Right lobe of liver (tissue), 6 donors: ENCODE measurements at regions not wholly inside any gene's neighbourhood (a gene's known extent, or its start where the extent isn't known, plus 50 kb on each side); places are given as distances from the start of the nearest gene placed in this dataset.

Experiments
- ATAC-seq, 4 donors: fragments of 200-7000 bp; cut with Tn5 transposase; one replicate each; pipeline ENCODE4 v1.9.1; 2020; ENCODE audit warnings: mild to moderate bottlenecking in 4 of 4, moderate library complexity in 4 of 4
- DNase-seq, 3 donors: peaks; one replicate each; pipeline ENCODE4 v3.0.0-alpha.2; 2020
- H3K27ac ChIP-seq, 3 donors: fragments of 200-600 bp; one replicate each; pipeline ENCODE4 v1.8.0; 2022
- H3K27me3 ChIP-seq, 2 donors: fragments of 200-600 bp; one replicate each; pipeline ENCODE4 v1.8.0; 2022
- H3K36me3 ChIP-seq, 4 donors: fragments of 200-600 bp; sonication (generic) in 1 of 4; one replicate each; pipeline versions ENCODE4 v1.5.1 to v1.8.0; 2017 to 2022; ENCODE audit warnings: control low read depth in 1 of 4
- H3K4me1 ChIP-seq, 4 donors: fragments of 200-600 bp; sonication (generic) in 1 of 4; one replicate each; pipeline versions ENCODE4 v1.5.1 to v1.8.0; 2017 to 2022; ENCODE audit warnings: control low read depth in 1 of 4
- H3K4me3 ChIP-seq, 3 donors: fragments of 200-600 bp; one replicate each; pipeline ENCODE4 v1.8.0; 2022
- H3K9me3 ChIP-seq, 4 donors: fragments of 200-600 bp; sonication (generic) in 1 of 4; one replicate each; pipeline versions ENCODE4 v1.5.1 to v1.8.0; 2017 to 2022; ENCODE audit warnings: control low read depth in 1 of 4
- POLR2A ChIP-seq: fragments of 450-650 bp; IDR thresholded peaks from one replicate; pipeline ENCODE4 v1.6.1; 2017; ENCODE audit warnings: antibody characterized with exemption, mild to moderate bottlenecking
- WGBS: methylation state at CpG from one replicate; pipeline ENCODE4 v1.1.6; 2018; ENCODE audit warnings: low coverage, low lambda C conversion rate; ENCODE audit not compliant: insufficient coverage; ENCODE audit errors: missing lambda C conversion rate; 5-methylcytosine and 5-hydroxymethylcytosine counted together
- intact Hi-C, 2 donors: fragments of 100-400 bp; cut with DNase I; formaldehyde crosslinking; loops; one replicate each; pipeline versions ENCODE4 v1.11.2 to v1.14.1; 2022
- TF ChIP-seq, protein P1 (sequence below), 4 donors: fragments of 200-600 bp in 3 of 4; fragments of 450-650 bp in 1 of 4; IDR thresholded peaks; one replicate each; pipeline versions ENCODE4 v1.5.1 to v1.8.0; 2016 to 2022; ENCODE audit warnings: antibody characterized with exemption in 4 of 4, mild to moderate bottlenecking in 2 of 4
- donor health status: DM: no; HTN: yes; CAD: no.
- donor health status: DM: no; HTN: no; CAD: no.
- donor health status: DM: no; HTN: no; CAD: no.
- donor health status: DM: no; HTN: yes; CAD: no.
- donor health status: DM: no; HTN: yes; CAD: no.

DNA sequence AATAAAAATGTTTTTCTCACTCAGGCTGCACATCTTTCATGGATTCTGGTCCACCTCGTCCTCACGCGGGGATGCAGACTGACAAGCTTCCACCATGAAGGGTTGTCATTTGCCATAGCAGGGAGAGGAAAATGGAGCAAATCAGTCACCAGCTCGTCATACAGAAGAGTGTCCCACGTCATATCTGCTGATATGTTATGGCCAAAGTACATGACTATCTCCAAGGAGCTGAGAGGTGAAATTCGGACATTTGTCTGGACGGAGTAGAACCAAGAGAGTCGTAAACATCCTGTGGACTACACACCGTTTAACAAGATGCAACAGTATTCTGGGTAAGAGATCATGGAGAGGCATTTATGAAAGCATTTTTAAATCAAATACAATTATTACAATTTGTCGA is 75.3 kb upstream of the MYOCD start:
- Histone ChIP-seq H3K27ac (no peak overlapping the region), H3K9me3 (no peaks in the 10 kb centered on the region), H3K36me3 (no peaks in the 10 kb centered on the region), H3K4me1 (no peaks in the 10 kb centered on the region), H3K27me3 (no peaks in the 10 kb centered on the region), H3K4me3 (no peak overlapping the region)
- TF ChIP-seq, protein P1, sequence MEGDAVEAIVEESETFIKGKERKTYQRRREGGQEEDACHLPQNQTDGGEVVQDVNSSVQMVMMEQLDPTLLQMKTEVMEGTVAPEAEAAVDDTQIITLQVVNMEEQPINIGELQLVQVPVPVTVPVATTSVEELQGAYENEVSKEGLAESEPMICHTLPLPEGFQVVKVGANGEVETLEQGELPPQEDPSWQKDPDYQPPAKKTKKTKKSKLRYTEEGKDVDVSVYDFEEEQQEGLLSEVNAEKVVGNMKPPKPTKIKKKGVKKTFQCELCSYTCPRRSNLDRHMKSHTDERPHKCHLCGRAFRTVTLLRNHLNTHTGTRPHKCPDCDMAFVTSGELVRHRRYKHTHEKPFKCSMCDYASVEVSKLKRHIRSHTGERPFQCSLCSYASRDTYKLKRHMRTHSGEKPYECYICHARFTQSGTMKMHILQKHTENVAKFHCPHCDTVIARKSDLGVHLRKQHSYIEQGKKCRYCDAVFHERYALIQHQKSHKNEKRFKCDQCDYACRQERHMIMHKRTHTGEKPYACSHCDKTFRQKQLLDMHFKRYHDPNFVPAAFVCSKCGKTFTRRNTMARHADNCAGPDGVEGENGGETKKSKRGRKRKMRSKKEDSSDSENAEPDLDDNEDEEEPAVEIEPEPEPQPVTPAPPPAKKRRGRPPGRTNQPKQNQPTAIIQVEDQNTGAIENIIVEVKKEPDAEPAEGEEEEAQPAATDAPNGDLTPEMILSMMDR (IDR thresholded peaks at IDR 0.05): no peak
- no peak for TF ChIP-seq POLR2A
- intact Hi-C loops: no loop called here
- WGBS: 67% methylated on average over 9 of the region's 10 CpGs
- no peak for DNase-seq
- ATAC-seq: no peak

DNA sequence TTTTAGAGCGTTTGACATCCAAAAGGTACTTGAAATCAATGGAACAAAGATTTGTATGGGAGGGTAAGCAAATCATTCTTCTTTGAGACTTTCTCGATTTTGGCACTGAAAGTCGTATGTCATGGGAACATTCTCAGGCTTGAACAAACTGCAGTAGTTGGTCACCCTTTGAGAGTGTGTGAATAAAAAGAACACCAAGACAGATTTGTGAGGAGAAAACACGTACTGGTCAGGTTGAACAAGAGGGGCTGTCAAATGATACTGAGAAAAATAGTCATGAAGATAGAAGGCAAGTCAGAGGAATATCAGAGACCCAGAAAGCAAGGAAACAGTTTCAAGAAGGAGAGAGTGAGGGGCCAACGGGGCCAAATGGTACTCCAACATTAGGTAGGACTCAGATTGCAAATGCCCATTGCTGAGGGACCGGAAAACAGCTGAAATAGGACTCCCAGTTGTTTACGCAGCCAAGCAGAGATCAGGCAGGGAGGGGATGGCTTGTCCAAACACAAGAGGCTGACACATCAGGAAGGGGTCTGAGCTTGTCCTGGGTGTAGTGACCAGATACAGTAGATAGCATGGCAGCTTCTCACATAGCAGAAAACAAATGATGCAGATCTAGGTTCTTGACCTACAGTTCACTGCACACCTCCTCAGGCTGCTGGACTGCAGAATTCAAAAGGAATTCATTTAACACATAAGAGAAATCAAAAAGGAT is 74.5 kb upstream of the MYOCD start:
- Histone ChIP-seq H3K4me3 (no peak overlapping the region), H3K27me3 (no peaks in the 10 kb centered on the region), H3K36me3 (no peaks in the 10 kb centered on the region), H3K9me3 (no peaks in the 10 kb centered on the region), H3K4me1 (no peaks in the 10 kb centered on the region), H3K27ac (no peak overlapping the region)
- no peak for ATAC-seq
- 36% methylated on average over 7 of the region's 7 CpGs for WGBS
- no peak for TF ChIP-seq POLR2A
- TF ChIP-seq, protein P1 (IDR thresholded peaks at IDR 0.05): no peak
- DNase-seq: no peak
- intact Hi-C loops: no loop called here

DNA sequence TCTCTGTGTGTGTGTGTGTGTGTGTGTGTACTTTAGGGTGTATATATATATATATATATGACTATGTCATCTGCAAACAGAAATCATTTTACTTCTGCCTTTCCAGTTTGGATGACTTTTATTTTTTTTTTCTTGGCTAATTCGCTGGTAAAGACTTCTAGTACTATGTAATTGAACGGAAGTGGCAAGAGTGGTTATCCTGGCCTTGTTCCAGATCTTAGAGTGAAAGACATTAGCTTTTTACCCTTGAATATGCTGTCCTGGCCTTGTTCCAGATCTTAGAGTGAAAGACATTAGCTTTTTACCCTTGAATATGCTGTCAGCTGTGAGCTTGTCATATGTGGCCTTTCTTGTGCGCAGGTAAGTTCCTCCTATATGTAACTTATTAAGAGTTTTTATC is 72.7 kb upstream of the MYOCD start:
- no peak for DNase-seq
- Histone ChIP-seq H3K27ac (no peak overlapping the region), H3K27me3 (no peaks in the 10 kb centered on the region), H3K36me3 (no peaks in the 10 kb centered on the region), H3K4me1 (no peaks in the 10 kb centered on the region), H3K4me3 (no peak overlapping the region), H3K9me3 (no peaks in the 10 kb centered on the region)
- ATAC-seq: no peak
- TF ChIP-seq, protein P1 (IDR thresholded peaks at IDR 0.05): no peak
- TF ChIP-seq POLR2A: no peak
- intact Hi-C loops: no loop called here
- WGBS: 63% methylated on average over 3 of the region's 3 CpGs

DNA sequence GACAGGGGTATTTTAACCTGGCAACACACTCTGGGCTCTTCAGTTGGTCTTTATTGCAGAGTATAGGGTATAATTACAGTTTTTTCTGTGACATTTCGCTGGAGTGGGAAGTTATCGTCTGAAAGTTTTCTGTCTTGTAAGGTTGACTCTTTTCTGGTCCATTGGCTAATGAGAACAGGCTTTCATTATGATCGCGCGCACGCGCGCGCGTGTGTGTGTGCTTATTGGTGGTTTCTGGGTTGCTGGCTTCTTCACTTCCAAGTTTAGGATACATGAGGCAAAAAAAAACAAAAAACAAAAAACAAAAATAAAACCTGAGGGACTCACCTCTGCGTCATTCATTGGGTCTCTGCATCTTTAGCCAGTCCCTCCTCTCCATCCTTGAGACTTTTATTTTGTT is 68.7 kb upstream of the MYOCD start:
- TF ChIP-seq, protein P1 (IDR thresholded peaks at IDR 0.05): no peak
- no peak for TF ChIP-seq POLR2A
- no peak for ATAC-seq
- intact Hi-C loops: no loop called here
- H3K27ac ChIP-seq: no peak overlapping the region
- WGBS: 86% methylated on average over 11 of the region's 11 CpGs
- no peaks in the 10 kb centered on the region for H3K36me3 ChIP-seq
- no peaks in the 10 kb centered on the region for H3K9me3 ChIP-seq
- DNase-seq: no peak
- H3K4me3 ChIP-seq: no peak overlapping the region
- H3K27me3 ChIP-seq: no peaks in the 10 kb centered on the region
- no peaks in the 10 kb centered on the region for H3K4me1 ChIP-seq

DNA sequence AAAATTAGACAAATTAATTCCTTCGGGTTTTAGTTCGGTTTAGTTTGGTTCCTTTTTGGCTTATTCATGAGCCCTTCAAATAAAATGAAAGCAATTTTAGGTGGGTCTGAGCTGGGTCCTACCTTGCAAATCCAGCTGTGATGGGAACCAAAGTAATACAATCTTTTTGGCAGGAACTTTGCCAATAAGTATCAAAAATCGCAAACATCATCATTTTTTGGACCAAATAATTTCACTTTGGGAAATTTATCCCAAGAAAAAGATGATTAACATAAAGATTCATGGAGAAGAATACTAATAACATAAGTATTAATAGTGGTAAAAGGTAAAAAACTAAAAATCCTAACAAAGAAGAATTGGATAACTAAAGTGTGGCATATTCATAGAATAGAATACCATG is 67.8 kb upstream of the MYOCD start:
- intact Hi-C loops: no loop called here
- ATAC-seq: no peak

More for the DNA sequence above, 67.8 kb upstream of the MYOCD start:
- H3K27ac ChIP-seq: no peak overlapping the region
- TF ChIP-seq POLR2A: no peak
- no peak overlapping the region for H3K4me3 ChIP-seq
- no peaks in the 10 kb centered on the region for H3K4me1 ChIP-seq
- H3K36me3 ChIP-seq: no peaks in the 10 kb centered on the region
- no peak for DNase-seq
- no peaks in the 10 kb centered on the region for H3K9me3 ChIP-seq
- WGBS: 65% methylated on average over 3 of the region's 3 CpGs
- no peaks in the 10 kb centered on the region for H3K27me3 ChIP-seq
